Small intestine (tissue), 7 donors: ENCODE measurements at regions not wholly inside any gene's neighbourhood (a gene's known extent, or its start where the extent isn't known, plus 50 kb on each side); places are given as distances from the start of the nearest gene placed in this dataset.
A peak's percentile ranks its signal among the peaks of the same experiment; 100 is the strongest.
"Not testable (repeated sequence)": the region's sequence is repeated elsewhere in the genome, so short reads cannot be mapped to it uniquely, and the experiment has no call there.

Experiments
- DNase-seq, 2 donors: peaks; one replicate each; pipeline versions ENCODE4 v3.0.0 to v3.0.0-alpha.2; 2013
- FAIRE-seq: peaks from 2 replicates; lab custom pipeline; 2012; peaks lifted over from hg19 to GRCh38; lab: Jason Lieb, UNC
- H3K27ac ChIP-seq, 3 donors: one replicate each; pipeline ENCODE4 v1.5.1; 2013; ENCODE audit warnings: low read length in 2 of 3, mild to moderate bottlenecking in 2 of 3, control low read depth in 1 of 3, inconsistent platforms in 1 of 3, low read depth in 1 of 3, moderate library complexity in 1 of 3
- H3K27me3 ChIP-seq, 3 donors: one replicate each; pipeline ENCODE4 v1.6.1; 2013; ENCODE audit warnings: low read length in 3 of 3, inconsistent platforms in 1 of 3; ENCODE audit not compliant: control insufficient read depth in 3 of 3, insufficient read depth in 3 of 3
- H3K36me3 ChIP-seq, 3 donors: one replicate each; pipeline ENCODE4 v1.6.1; 2013; ENCODE audit warnings: low read length in 3 of 3, inconsistent platforms in 1 of 3, low read depth in 1 of 3, mild to moderate bottlenecking in 1 of 3, moderate library complexity in 1 of 3; ENCODE audit not compliant: control insufficient read depth in 3 of 3, insufficient read depth in 2 of 3
- H3K4me1 ChIP-seq, 3 donors: one replicate each; pipeline ENCODE4 v1.6.1; 2013; ENCODE audit warnings: low read length in 2 of 3, inconsistent platforms in 1 of 3, low read depth in 1 of 3, mild to moderate bottlenecking in 1 of 3, moderate library complexity in 1 of 3; ENCODE audit not compliant: control insufficient read depth in 3 of 3, insufficient read depth in 2 of 3
- H3K4me3 ChIP-seq, 3 donors: one replicate each; pipeline ENCODE4 v1.5.1; 2013; ENCODE audit warnings: low read length in 3 of 3, control low read depth in 1 of 3, inconsistent platforms in 1 of 3, low read depth in 1 of 3, mild to moderate bottlenecking in 1 of 3, moderate library complexity in 1 of 3
- H3K9me3 ChIP-seq, 2 donors: one replicate each; pipeline ENCODE4 v1.6.1; 2013; ENCODE audit warnings: low read depth in 1 of 2, low read length in 1 of 2; ENCODE audit not compliant: control insufficient read depth in 2 of 2, insufficient read depth in 1 of 2
- WGBS, 3 donors: extraction: QIAGEN DNeasy Blood & Tissue Kit; methylation state at CpG; one replicate each; pipeline ENCODE4 v1.1.7; 2013; 5-methylcytosine and 5-hydroxymethylcytosine counted together
- donor health status: healthy with polysubstance abuse.
- donor health status: control.
- donor health status: control.
- donor health status: Bipolar disorder and iron deficiency.
- donor health status: healthy.

GRCh38 chr2:3104958-3105813 is 272.4 kb downstream of the EIPR1 start:
- not testable (repeated sequence) for DNase-seq, H3K4me1 ChIP-seq, H3K36me3 ChIP-seq, H3K27me3 ChIP-seq, H3K4me3 ChIP-seq, FAIRE-seq, H3K9me3 ChIP-seq, H3K27ac ChIP-seq
- WGBS, 3 donors, result 53 to 62% (median 61%) methylated on average over 12 to 14 of the region's 14 CpGs

DNA sequence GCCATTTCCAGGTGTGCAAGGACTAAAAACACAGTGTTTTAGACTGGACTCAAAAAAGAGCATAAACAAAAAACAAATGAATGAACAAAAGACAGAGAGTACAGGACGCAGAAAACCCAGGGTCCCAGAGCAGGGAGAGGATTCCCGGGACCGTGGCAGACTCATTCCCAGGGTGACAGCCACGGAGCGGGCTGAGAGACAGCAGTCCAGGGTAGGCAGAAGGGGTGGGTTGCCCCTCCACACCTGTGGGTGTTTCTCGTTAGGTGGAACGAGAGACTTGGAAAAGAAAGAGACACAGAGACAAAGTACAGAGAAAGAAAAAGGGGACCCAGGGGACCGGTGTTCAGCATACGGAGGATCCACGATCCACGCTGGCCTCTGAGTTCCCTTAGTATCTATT is 273.4 kb downstream of the EIPR1 start:
- Histone ChIP-seq H3K36me3 (no peaks in the 10 kb centered on the region), H3K27ac (no peak overlapping the region), H3K4me1 (no peaks in the 10 kb centered on the region), H3K4me3 (no peak overlapping the region), H3K27me3 (no peaks in the 10 kb centered on the region), H3K9me3 (no peaks in the 10 kb centered on the region)
- 86 to 94% (median 86%) methylated on average over 11 of the region's 11 CpGs for WGBS, 3 donors
- FAIRE-seq, result no peak
- no peak for DNase-seq

- FAIRE-seq (no peak), DNase-seq (no peak)
- H3K4me1 ChIP-seq, result no peaks in the 10 kb centered on the region
- H3K9me3 ChIP-seq, result no peaks in the 10 kb centered on the region
- WGBS, 3 donors, result 84 to 86% (median 85%) methylated on average over 11 of the region's 11 CpGs
- no peak overlapping the region for H3K4me3 ChIP-seq
- H3K36me3 ChIP-seq, result no peaks in the 10 kb centered on the region
- no peak overlapping the region for H3K27ac ChIP-seq
- H3K27me3 ChIP-seq, result no peaks in the 10 kb centered on the region
Observed at GRCh38 chr2:3102922-3103569, 274.6 kb downstream of the EIPR1 start.

DNA sequence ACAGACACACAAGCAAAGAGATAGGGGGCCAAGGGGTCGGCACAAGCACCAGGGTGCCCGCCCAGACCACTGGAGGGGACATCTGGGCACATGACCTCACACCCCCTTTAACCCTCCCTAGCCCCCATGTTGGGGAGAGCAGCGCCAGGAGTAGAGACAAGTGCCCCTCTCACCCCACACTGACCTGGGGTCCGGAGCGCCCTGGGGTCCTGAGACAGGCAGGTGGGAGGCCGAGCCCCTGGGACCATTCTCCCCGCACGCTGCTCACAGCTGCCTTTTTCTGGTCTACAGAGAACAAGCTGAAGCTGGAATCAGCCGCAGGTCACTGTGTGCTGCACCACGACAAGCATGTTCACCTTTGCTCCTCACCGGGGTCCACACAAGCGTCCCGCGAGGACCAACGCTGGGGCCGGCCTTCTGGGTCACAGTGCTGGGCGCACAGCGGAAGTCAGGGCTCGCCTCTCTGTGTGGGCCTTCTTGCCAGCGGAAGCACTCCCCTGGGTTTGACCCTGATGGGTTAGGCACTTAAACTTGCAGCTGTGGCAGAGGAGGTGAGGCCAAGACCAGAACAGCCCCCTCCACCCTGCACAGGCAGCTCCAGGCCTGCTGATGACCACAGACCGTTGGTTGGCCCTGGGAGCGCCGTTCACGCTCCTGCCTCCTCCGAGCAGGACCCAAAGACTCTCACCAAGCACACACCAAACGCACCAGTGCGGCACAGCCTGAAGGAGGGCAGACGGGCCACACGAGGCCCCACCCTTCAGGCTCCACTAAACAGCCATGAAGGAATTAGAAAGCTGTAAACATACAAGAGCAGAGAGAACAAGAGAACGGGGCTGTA is 275.3 kb downstream of the EIPR1 start:
- Histone ChIP-seq H3K36me3 (no peaks in the 10 kb centered on the region), H3K27ac (peak overlapping the region in 1 of 3 donors; percentile 22), H3K4me3 (no peak overlapping the region), H3K27me3 (no peaks in the 10 kb centered on the region), H3K9me3 (no peaks in the 10 kb centered on the region), H3K4me1 (no peaks in the 10 kb centered on the region)
- 82 to 89% (median 88%) methylated on average over 30 of the region's 30 CpGs for WGBS, 3 donors
- FAIRE-seq (no peak), DNase-seq (no peak)

DNA sequence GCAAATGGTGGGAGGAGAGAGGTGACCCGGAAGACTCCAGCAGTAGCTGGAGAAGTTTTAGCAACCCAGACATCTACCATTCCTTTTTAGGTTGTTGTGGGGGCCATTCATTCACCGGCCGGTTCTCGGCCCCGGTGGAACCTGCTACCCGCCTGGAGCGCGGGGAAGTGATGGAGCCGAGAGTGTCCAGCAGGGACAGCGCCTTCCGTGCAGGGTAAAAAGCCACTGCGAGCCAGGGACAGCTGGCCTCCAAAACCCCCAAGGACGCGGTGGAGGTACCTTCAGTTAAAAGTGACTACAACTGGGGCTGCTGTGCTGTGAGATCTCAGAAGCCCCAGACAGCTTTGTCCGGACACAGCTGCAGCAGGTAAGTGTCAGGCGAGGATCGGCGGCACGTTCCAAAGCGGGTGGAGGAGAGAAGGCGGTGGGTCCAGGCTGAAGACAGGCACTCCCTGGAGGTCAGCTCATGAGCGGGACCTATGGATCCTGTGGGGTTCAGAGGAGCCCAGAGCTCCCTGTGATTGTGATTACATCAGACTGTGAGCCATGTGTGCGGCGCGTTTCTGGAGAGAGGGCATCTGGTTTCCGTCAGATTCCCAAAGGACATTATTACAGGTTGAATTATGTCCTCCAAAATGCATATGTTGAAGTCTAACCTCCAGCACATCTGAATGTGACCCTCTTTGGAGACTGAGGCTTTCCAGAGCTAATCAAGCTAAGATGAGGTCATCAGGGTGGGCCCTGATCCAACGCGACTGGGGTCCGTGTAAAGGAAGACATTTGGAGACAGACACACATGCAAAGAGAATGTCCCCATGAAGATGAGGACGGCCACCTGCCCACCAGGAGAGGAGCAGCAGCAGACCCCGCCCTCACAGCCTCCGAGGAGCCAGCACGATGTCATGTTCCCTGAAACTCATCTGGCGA is 276.3 kb downstream of the EIPR1 start:
- Histone ChIP-seq H3K4me1 (no peaks in the 10 kb centered on the region), H3K9me3 (no peaks in the 10 kb centered on the region), H3K36me3 (no peaks in the 10 kb centered on the region), H3K4me3 (no peak overlapping the region), H3K27ac (no peak overlapping the region), H3K27me3 (no peaks in the 10 kb centered on the region)
- no peak for FAIRE-seq
- DNase-seq, result no peak
- WGBS, 3 donors, result 76 to 90% (median 82%) methylated on average over 34 of the region's 34 CpGs

DNA sequence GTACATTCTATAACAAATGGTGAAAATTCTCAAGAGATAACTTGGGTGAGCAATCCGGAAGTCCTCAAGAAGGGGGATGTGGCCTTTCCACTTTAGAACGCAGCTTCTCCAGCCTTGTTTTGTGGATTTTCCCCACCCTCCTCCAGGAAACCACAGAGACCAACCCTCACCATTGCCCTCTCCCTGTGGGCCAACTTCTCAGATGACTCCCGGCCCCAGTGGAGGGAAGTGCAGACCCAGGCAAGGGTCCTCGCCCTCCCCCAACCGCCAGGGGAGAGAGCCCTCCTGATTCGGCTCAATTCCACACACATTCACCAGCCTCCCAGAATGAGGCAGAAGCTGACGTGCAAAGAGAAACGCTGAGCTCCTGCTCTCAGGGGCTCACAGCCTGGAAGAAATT is 277.2 kb downstream of the EIPR1 start:
- Histone ChIP-seq H3K27ac (no peak overlapping the region), H3K27me3 (no peaks in the 10 kb centered on the region), H3K4me1 (no peaks in the 10 kb centered on the region), H3K9me3 (no peaks in the 10 kb centered on the region), H3K4me3 (no peak overlapping the region), H3K36me3 (no peaks in the 10 kb centered on the region)
- no peak for DNase-seq
- 56 to 78% (median 62%) methylated on average over 8 of the region's 8 CpGs for WGBS, 3 donors
- FAIRE-seq, result no peak

DNA sequence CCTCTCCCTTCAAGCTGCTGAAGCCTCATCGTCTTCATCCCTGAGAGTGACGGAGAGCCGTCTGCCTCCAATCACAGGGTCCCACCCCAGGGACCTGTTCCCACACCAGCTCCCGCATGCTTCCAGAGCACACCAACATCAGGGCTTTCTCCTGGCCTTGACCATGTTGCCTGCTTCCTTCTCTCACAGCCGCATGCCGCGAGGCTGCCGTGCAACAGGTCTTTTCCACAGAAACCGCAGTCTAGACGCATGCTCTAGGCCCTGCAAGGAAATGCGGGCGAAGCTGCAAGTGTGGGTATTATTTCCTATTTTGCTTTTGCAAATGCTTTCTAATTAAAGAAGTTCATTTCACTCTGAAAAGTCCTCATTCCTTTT is 277.8 kb downstream of the EIPR1 start:
- Histone ChIP-seq H3K27ac (no peak overlapping the region), H3K4me1 (no peaks in the 10 kb centered on the region), H3K9me3 (no peaks in the 10 kb centered on the region), H3K36me3 (no peaks in the 10 kb centered on the region), H3K4me3 (no peak overlapping the region), H3K27me3 (no peaks in the 10 kb centered on the region)
- FAIRE-seq (no peak), DNase-seq (no peak)
- 86 to 90% (median 90%) methylated on average over 12 of the region's 12 CpGs for WGBS, 3 donors
